ENCODE measurements at regions not wholly inside any gene's neighbourhood (a gene's known extent, or its start where the extent isn't known, plus 50 kb on each side); places are given as distances from the start of the nearest gene placed in this dataset.

DNA sequence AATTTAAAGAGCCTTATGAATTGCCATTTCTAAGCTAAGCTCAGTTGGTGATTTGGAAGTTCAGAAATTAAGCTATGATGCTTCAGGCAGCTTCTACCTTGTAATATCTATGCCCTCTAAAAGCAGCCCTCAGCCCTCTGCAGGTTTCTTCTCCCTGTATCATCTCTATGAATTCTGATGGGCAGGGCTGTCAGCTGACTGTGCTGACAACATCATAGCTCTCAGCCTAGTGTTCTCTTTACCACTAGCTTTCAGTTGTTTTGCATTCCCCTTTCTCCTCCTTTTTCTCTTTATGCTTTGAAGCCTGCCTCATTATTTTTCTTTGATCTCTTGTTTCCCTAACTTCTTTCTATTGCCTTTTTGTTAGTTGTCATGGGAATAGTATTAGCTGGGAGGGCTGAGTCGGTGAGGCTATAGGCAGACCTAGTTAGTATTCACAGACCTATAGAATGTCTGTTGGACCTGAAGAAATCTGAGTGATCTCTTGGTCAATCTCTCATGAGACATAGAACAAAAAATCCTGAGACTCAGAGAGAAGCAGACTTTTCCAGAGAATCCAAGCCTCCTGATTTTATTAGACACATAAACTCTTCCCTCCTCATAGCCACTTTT lies 535.4 kb downstream of the RAB38 start:
- intact Hi-C loops (cut with DNase I): no loop called here
- no peak overlapping the region for H3K4me3 ChIP-seq
- H3K9me3 ChIP-seq: no peaks in the 10 kb centered on the region
- no peak for DNase-seq
- no peak overlapping the region for H3K27ac ChIP-seq
- H3K36me3 ChIP-seq: no peaks in the 10 kb centered on the region
- ATAC-seq: no peak
- TF ChIP-seq, protein P1, sequence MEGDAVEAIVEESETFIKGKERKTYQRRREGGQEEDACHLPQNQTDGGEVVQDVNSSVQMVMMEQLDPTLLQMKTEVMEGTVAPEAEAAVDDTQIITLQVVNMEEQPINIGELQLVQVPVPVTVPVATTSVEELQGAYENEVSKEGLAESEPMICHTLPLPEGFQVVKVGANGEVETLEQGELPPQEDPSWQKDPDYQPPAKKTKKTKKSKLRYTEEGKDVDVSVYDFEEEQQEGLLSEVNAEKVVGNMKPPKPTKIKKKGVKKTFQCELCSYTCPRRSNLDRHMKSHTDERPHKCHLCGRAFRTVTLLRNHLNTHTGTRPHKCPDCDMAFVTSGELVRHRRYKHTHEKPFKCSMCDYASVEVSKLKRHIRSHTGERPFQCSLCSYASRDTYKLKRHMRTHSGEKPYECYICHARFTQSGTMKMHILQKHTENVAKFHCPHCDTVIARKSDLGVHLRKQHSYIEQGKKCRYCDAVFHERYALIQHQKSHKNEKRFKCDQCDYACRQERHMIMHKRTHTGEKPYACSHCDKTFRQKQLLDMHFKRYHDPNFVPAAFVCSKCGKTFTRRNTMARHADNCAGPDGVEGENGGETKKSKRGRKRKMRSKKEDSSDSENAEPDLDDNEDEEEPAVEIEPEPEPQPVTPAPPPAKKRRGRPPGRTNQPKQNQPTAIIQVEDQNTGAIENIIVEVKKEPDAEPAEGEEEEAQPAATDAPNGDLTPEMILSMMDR (IDR thresholded peaks at IDR 0.05): no peak
- no peak for TF ChIP-seq POLR2A (IDR thresholded peaks at IDR 0.05)
- H3K27me3 ChIP-seq: no peaks in the 10 kb centered on the region
- H3K4me1 ChIP-seq: no peaks in the 10 kb centered on the region
- 73 to 80% (median 78%) methylated on average over 1 of the region's 1 CpG for WGBS, 4 donors

DNA sequence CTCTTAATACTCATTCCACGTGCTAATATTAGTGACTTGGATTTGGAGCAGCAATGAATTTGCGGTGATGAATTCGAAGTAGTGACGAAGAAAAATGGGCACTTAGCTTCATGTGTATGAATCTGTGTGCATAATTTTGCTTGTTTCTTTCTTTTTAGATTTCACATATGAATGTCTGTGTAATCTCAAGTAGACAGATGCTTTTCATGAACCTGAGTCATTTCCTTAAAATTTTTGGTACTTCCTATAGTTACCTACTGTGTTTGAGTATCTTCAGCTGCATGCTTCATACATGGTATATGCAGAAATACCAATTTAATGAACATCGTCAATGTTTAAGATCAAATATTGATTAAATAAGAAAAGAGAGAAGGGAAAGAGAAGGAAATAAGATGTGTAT lies 540.2 kb downstream of the RAB38 start:
- DNase-seq: no peak
- no peaks in the 10 kb centered on the region for H3K27me3 ChIP-seq
- no peaks in the 10 kb centered on the region for H3K36me3 ChIP-seq
- intact Hi-C loops (cut with DNase I): no loop called here
- no peaks in the 10 kb centered on the region for H3K9me3 ChIP-seq
- ATAC-seq: no peak
- no peak overlapping the region for H3K27ac ChIP-seq
- WGBS, 4 donors: 74 to 92% (median 83%) methylated on average over 5 of the region's 5 CpGs
- no peak overlapping the region for H3K4me3 ChIP-seq
- no peak for TF ChIP-seq POLR2A (IDR thresholded peaks at IDR 0.05)
- TF ChIP-seq, protein P1 (IDR thresholded peaks at IDR 0.05): no peak
- no peaks in the 10 kb centered on the region for H3K4me1 ChIP-seq

DNA sequence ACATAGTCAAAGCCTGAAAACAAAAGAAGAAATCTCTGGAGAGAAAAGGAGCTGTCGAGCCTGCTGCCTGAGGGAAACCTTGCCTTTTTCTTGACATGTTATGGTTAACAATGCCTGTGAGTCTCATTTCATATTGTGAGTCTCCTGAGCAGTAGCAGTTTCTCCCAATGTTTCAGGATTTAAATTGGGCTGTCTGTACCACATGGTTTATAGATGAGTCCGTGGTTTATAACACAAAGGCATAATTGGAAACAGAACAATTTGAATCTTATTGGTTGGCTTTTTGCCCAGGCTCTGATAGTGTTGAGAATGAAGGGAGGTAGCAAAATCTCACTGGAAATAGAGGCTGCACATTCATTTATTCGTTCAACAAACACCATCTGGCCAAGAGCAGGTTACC lies 540.9 kb downstream of the RAB38 start:
- no peaks in the 10 kb centered on the region for H3K4me1 ChIP-seq
- no peaks in the 10 kb centered on the region for H3K27me3 ChIP-seq
- intact Hi-C loops (cut with DNase I): no loop called here
- DNase-seq (no peak), ATAC-seq (no peak)
- H3K9me3 ChIP-seq: no peaks in the 10 kb centered on the region
- TF ChIP-seq, protein P1 (IDR thresholded peaks at IDR 0.05): no peak
- no peak for TF ChIP-seq POLR2A (IDR thresholded peaks at IDR 0.05)
- no peak overlapping the region for H3K4me3 ChIP-seq
- H3K27ac ChIP-seq: no peak overlapping the region
- WGBS, 4 donors: 47 to 56% (median 48%) methylated on average over 3 of the region's 3 CpGs
- H3K36me3 ChIP-seq: no peaks in the 10 kb centered on the region

DNA sequence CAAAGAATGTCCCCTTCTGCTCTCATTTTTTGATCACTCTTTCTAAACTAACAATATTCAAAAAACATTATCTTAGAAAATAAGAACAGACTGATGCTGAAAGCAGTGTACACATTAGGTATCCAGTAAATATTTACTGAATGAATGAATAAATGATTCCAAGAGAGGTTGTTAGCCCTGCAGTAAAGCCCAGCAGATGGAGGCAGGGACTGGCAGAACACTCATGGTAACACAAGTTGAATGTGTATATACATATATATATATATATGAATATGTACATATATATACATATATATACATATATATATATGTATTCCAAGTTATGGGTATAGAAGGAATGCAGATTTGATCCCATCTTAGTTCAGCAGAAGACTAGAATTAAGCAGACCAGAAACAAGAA lies 546.3 kb downstream of the RAB38 start:
- no peaks in the 10 kb centered on the region for H3K4me1 ChIP-seq
- no peak overlapping the region for H3K27ac ChIP-seq
- no peak overlapping the region for H3K4me3 ChIP-seq
- no peak for ATAC-seq
- no peaks in the 10 kb centered on the region for H3K27me3 ChIP-seq
- intact Hi-C loops (cut with DNase I): no loop called here
- TF ChIP-seq, protein P1 (IDR thresholded peaks at IDR 0.05): no peak
- TF ChIP-seq POLR2A (IDR thresholded peaks at IDR 0.05): no peak
- no peak for DNase-seq
- no peaks in the 10 kb centered on the region for H3K36me3 ChIP-seq
- peaks cover 0 to 14% (median 0%) of the 10 kb centered on the region in 12 donors for H3K9me3 ChIP-seq

Measured in heart left ventricle (tissue), 16 donors.